IMR-90 (cell line): ENCODE measurements at regions not wholly inside any gene's neighbourhood (a gene's known extent, or its start where the extent isn't known, plus 50 kb on each side); places are given as distances from the start of the nearest gene placed in this dataset.

Source experiments
- ATAC-seq: fragments of 200-7000 bp; cut with Tn5 transposase; 2 replicates; pipeline ENCODE4 v1.9.1; 2020; ENCODE audit warnings: low read depth, mild to moderate bottlenecking, moderate library complexity
- BruUV-seq: library from RNA; stranded (reverse); fragments of 400-500 nt; replicated peaks from 2 replicates; lab custom pipeline; 2021; lab: Mats Ljungman, UMichigan
- CTCF ChIA-PET: fragments of 300-600 bp; formaldehyde crosslinking; extraction: SDS; loops from one replicate; lab custom pipeline; 2021; ENCODE audit warnings: antibody characterized with exemption; lab: Yijun Ruan, JAX
- POLR2A ChIA-PET: fragments of 300-600 bp; sonication (Branson Sonifier 250); formaldehyde crosslinking; loops from one replicate; lab custom pipeline; 2022; ENCODE audit warnings: antibody characterized with exemption; ENCODE audit not compliant: unreplicated experiment; lab: Charles Lee
- DNase-seq: peaks from one replicate; pipeline ENCODE4 v3.0.0; 2013
- H2AFZ ChIP-seq: replicated peaks from 2 replicates; pipeline ENCODE3; 2013; ENCODE audit warnings: low read length, mild to moderate bottlenecking; ENCODE audit not compliant: poor library complexity
- H2AK5ac ChIP-seq: 2 replicates; pipeline ENCODE4 v1.6.1; 2013; ENCODE audit warnings: low read depth, low read length, inconsistent platforms
- H2AK9ac ChIP-seq: replicated peaks from 2 replicates; pipeline ENCODE3; 2013; ENCODE audit warnings: mild to moderate bottlenecking, low read depth, low read length, moderate library complexity; ENCODE audit not compliant: poor library complexity
- H2BK120ac ChIP-seq: 2 replicates; pipeline ENCODE4 v1.6.1; 2013; ENCODE audit warnings: low read depth, low read length, inconsistent platforms
- H2BK15ac ChIP-seq: 3 replicates; pipeline ENCODE4 v1.6.1; 2013; ENCODE audit warnings: low read depth, low read length, inconsistent platforms
- H2BK20ac ChIP-seq: 2 replicates; pipeline ENCODE4 v1.6.1; 2013; ENCODE audit warnings: low read depth, mild to moderate bottlenecking, inconsistent platforms, low read length, moderate library complexity
- H2BK5ac ChIP-seq: 2 replicates; pipeline ENCODE4 v1.6.1; 2013; ENCODE audit warnings: mild to moderate bottlenecking, low read depth, low read length, inconsistent platforms; ENCODE audit not compliant: poor library complexity, severe bottlenecking
- H3K14ac ChIP-seq: replicated peaks from 2 replicates; pipeline ENCODE4 v1.6.1; 2013; ENCODE audit warnings: low read depth, low read length, inconsistent platforms
- H3K18ac ChIP-seq: 2 replicates; pipeline ENCODE4 v1.6.1; 2013; ENCODE audit warnings: low read depth, low read length, control low read depth
- H3K23ac ChIP-seq: 2 replicates; pipeline ENCODE4 v1.6.1; 2013; ENCODE audit warnings: low read depth, low read length, inconsistent platforms
- H3K27ac ChIP-seq: 2 replicates; pipeline ENCODE4 v1.5.1; 2013; ENCODE audit warnings: mild to moderate bottlenecking, control low read depth, low read length; ENCODE audit not compliant: insufficient read depth
- H3K27me3 ChIP-seq: 2 replicates; pipeline ENCODE4 v1.6.1; 2013; ENCODE audit warnings: low read length; ENCODE audit not compliant: control insufficient read depth, insufficient read depth
- H3K36me3 ChIP-seq: 2 replicates; pipeline ENCODE4 v1.6.1; 2013; ENCODE audit warnings: low read length, mixed read lengths; ENCODE audit not compliant: control insufficient read depth, insufficient read depth
- H3K4ac ChIP-seq: 2 replicates; pipeline ENCODE4 v1.6.1; 2013; ENCODE audit warnings: low read depth, low read length, inconsistent platforms
- H3K4me1 ChIP-seq: 2 replicates; pipeline ENCODE4 v1.6.1; 2013; ENCODE audit warnings: low read length, mixed read lengths; ENCODE audit not compliant: control insufficient read depth, insufficient read depth
- H3K4me2 ChIP-seq: 2 replicates; pipeline ENCODE4 v1.6.1; 2013; ENCODE audit warnings: low read depth, mild to moderate bottlenecking, control low read depth, low read length, moderate library complexity
- H3K4me3 ChIP-seq: 2 replicates; pipeline ENCODE4 v1.5.1; 2013; ENCODE audit warnings: low read depth, mild to moderate bottlenecking, control low read depth, low read length, moderate library complexity; ENCODE audit not compliant: insufficient read depth
- H3K56ac ChIP-seq: 2 replicates; pipeline ENCODE4 v1.6.1; 2013; ENCODE audit warnings: low read length, inconsistent platforms; ENCODE audit not compliant: insufficient read depth; ENCODE audit errors: extremely low read depth
- H3K79me1 ChIP-seq, 2 experiments: 2 replicates each; pipeline ENCODE4 v1.6.1; 2013; ENCODE audit warnings: low read length in 2 of 2, inconsistent platforms in 1 of 2, low read depth in 1 of 2
- H3K9ac ChIP-seq: 2 replicates; pipeline ENCODE4 v1.6.1; 2013; ENCODE audit warnings: low read depth, low read length, control low read depth
- H3K9me1 ChIP-seq: 2 replicates; pipeline ENCODE4 v1.6.1; 2013; ENCODE audit warnings: low read length, inconsistent platforms; ENCODE audit not compliant: insufficient read depth
- H3K9me3 ChIP-seq: 2 replicates; pipeline ENCODE4 v1.6.1; 2013; ENCODE audit warnings: low read length; ENCODE audit not compliant: control insufficient read depth, insufficient read depth
- H4K20me1 ChIP-seq: 2 replicates; pipeline ENCODE4 v1.6.1; 2013; ENCODE audit warnings: low read length, inconsistent platforms; ENCODE audit not compliant: insufficient read depth
- H4K5ac ChIP-seq: 2 replicates; pipeline ENCODE4 v1.6.1; 2013; ENCODE audit warnings: mild to moderate bottlenecking, low read depth, low read length, control low read depth
- H4K8ac ChIP-seq, 2 experiments: 2 replicates each; pipeline ENCODE4 v1.6.1; 2013; ENCODE audit warnings: low read depth in 2 of 2, low read length in 2 of 2, control low read depth in 1 of 2, inconsistent platforms in 1 of 2
- H4K91ac ChIP-seq: 2 replicates; pipeline ENCODE4 v1.6.1; 2013; ENCODE audit warnings: low read depth, low read length, inconsistent platforms; ENCODE audit not compliant: insufficient read depth
- BHLHE40 ChIP-seq: fragments of 150-350 bp; IDR thresholded peaks from 2 replicates; pipeline ENCODE4 v1.6.1; 2016; ENCODE audit warnings: mild to moderate bottlenecking, low read depth, low read length
- CEBPB ChIP-seq: IDR thresholded peaks from 2 replicates; pipeline ENCODE4 v1.6.1; 2012; ENCODE audit warnings: low read depth, low read length, improper control_type of control experiment
- CHD1 ChIP-seq: IDR thresholded peaks from 2 replicates; pipeline ENCODE4 v1.6.1; 2012; ENCODE audit warnings: low read depth, low read length, improper control_type of control experiment
- ELK1 ChIP-seq: fragments of 150-350 bp; IDR thresholded peaks from 2 replicates; pipeline ENCODE4 v1.6.1; 2016; ENCODE audit warnings: low read depth, mild to moderate bottlenecking, low read length, moderate library complexity, borderline replicate concordance
- MAFK ChIP-seq: IDR thresholded peaks from 2 replicates; pipeline ENCODE4 v1.6.1; 2012; ENCODE audit warnings: low read depth, low read length, improper control_type of control experiment
- MXI1 ChIP-seq: IDR thresholded peaks from 2 replicates; pipeline ENCODE4 v1.6.1; 2012; ENCODE audit warnings: low read depth, mild to moderate bottlenecking, low read length, moderate library complexity, borderline replicate concordance
- NFE2L2 ChIP-seq: fragments of 150-350 bp; IDR thresholded peaks from 2 replicates; pipeline ENCODE4 v1.6.1; 2016; ENCODE audit warnings: low read depth, mild to moderate bottlenecking, low read length
- POLR2A ChIP-seq: IDR thresholded peaks from 2 replicates; pipeline ENCODE4 v1.6.1; 2012; ENCODE audit warnings: mild to moderate bottlenecking, low read depth, low read length
- RAD21 ChIP-seq: IDR thresholded peaks from 2 replicates; pipeline ENCODE4 v1.6.1; 2012; ENCODE audit warnings: low read length, improper control_type of control experiment
- RCOR1 ChIP-seq: IDR thresholded peaks from 2 replicates; pipeline ENCODE4 v1.6.1; 2012; ENCODE audit warnings: mild to moderate bottlenecking, low read length, improper control_type of control experiment; ENCODE audit not compliant: insufficient replicate concordance
- RFX5 ChIP-seq: IDR thresholded peaks from 2 replicates; pipeline ENCODE4 v1.8.0; 2012; ENCODE audit warnings: low read depth, mild to moderate bottlenecking, low read length, moderate library complexity
- SMC3 ChIP-seq: fragments of 150-350 bp; IDR thresholded peaks from 2 replicates; pipeline ENCODE4 v1.6.1; 2016; ENCODE audit warnings: low read depth, mild to moderate bottlenecking, antibody characterized with exemption, low read length, moderate library complexity
- USF2 ChIP-seq: fragments of 150-350 bp; IDR thresholded peaks from 2 replicates; pipeline ENCODE4 v1.6.1; 2017; ENCODE audit warnings: mild to moderate bottlenecking, antibody characterized with exemption, low read length, low read depth
- dilution Hi-C: fragments of 300-500 bp; cut with HindIII; formaldehyde crosslinking; loops from one replicate; pipeline ENCODE4 v1.14.3; 2018; ENCODE audit warnings: low sequenced_read_pairs; ENCODE audit not compliant: unreplicated experiment
- in situ Hi-C: fragments of 300-500 bp; cut with MboI; formaldehyde crosslinking; loops from 3 replicates; pipeline ENCODE4 v1.14.3; 2019; ENCODE audit warnings: low sequenced_read_pairs, inconsistent platforms, mixed read lengths
- intact Hi-C: fragments of 100-400 bp; cut with micrococcal nuclease; formaldehyde crosslinking; loops from 2 replicates; pipeline ENCODE4 v1.10.0; 2022

GRCh38 chr5:107792940-107793339 is 122.2 kb upstream of the EFNA5 start:
- H3K27me3 ChIP-seq, result no peaks in the 10 kb centered on the region; the same call in 1 of the 2 replicates
- dilution Hi-C loops, result no loop called here
- H3K18ac ChIP-seq, result no peak overlapping the region
- DNase-seq (no peak), ATAC-seq (no peak)
- H2BK120ac ChIP-seq, result no peak overlapping the region
- H3K9me3 ChIP-seq, result no peaks in the 10 kb centered on the region
- BruUV-seq, result no TSS peak
- no peaks in the 10 kb centered on the region for H3K9me1 ChIP-seq
- no peaks in the 10 kb centered on the region for H3K79me1 ChIP-seq
- no peak overlapping the region for H2AK9ac ChIP-seq
- POLR2A ChIA-PET, result no interaction called here
- in situ Hi-C loops, result no loop called here
- H2AK5ac ChIP-seq, result no peak overlapping the region
- H3K4ac ChIP-seq, result no peak overlapping the region
- H3K36me3 ChIP-seq, result no peaks in the 10 kb centered on the region
- H3K4me1 ChIP-seq, result no peaks in the 10 kb centered on the region
- H3K14ac ChIP-seq, result no peak overlapping the region
- CTCF ChIA-PET, result no interaction called here
- no peak overlapping the region for H4K91ac ChIP-seq
- H2BK15ac ChIP-seq, result no peak overlapping the region
- H3K4me3 ChIP-seq, result no peak overlapping the region
- H3K23ac ChIP-seq, result no peak overlapping the region
- no peak overlapping the region for H3K27ac ChIP-seq
- no peak overlapping the region for H4K8ac ChIP-seq
- H2BK5ac ChIP-seq, result no peak overlapping the region
- no peak overlapping the region for H3K4me2 ChIP-seq
- TF ChIP-seq ELK1, result no peak
- no peak for TF ChIP-seq USF2
- no peak for TF ChIP-seq BHLHE40
- no peak for TF ChIP-seq RAD21
- TF ChIP-seq SMC3, result no peak
- no peak for TF ChIP-seq POLR2A
- TF ChIP-seq MXI1, result no peak
- no peak for TF ChIP-seq CHD1
- no peak for TF ChIP-seq MAFK
- no peak for TF ChIP-seq RFX5
- TF ChIP-seq NFE2L2, result no peak
- no peak for TF ChIP-seq CEBPB
- no peak for TF ChIP-seq RCOR1
- no peak overlapping the region for H2AFZ ChIP-seq
- no peaks in the 10 kb centered on the region for H4K20me1 ChIP-seq
- H3K56ac ChIP-seq, result no peak overlapping the region
- no peak overlapping the region for H2BK20ac ChIP-seq
- no peak overlapping the region for H3K9ac ChIP-seq
- intact Hi-C loops, result no loop called here
- H4K5ac ChIP-seq, result no peak overlapping the region
